ENCODE measurements at regions not wholly inside any gene's neighbourhood (a gene's known extent, or its start where the extent isn't known, plus 50 kb on each side); places are given as distances from the start of the nearest gene placed in this dataset.

- TF ChIP-seq CTCF (IDR thresholded peaks at IDR 0.05) (no peak), POLR2A (IDR thresholded peaks at IDR 0.05) (no peak)
These were observed 1201.1 kb upstream of the SLC10A2 start for GRCh38 chr13:104267206-104267811.
